WTC11 (cell line): ENCODE measurements at regions not wholly inside any gene's neighbourhood (a gene's known extent, or its start where the extent isn't known, plus 50 kb on each side); places are given as distances from the start of the nearest gene placed in this dataset.

Experiments
- ATAC-seq: fragments of 200-7000 bp; cut with Tn5 transposase; 2 replicates; pipeline ENCODE4 v1.10.0; 2021; ENCODE audit warnings: mild to moderate bottlenecking, moderate library complexity
- CTCF ChIA-PET: fragments of 300-600 bp; sonication (Branson Sonifier 250); formaldehyde crosslinking; loops from one replicate; lab custom pipeline; 2021; ENCODE audit warnings: antibody characterized with exemption; lab: Charles Lee
- POLR2A ChIA-PET: fragments of 350-600 bp; sonication (Branson Sonifier 250); formaldehyde crosslinking; loops from one replicate; lab custom pipeline; 2021; ENCODE audit warnings: antibody characterized with exemption; lab: Charles Lee
- DNase-seq: peaks from one replicate; pipeline ENCODE4 v3.0.0; 2021; ENCODE audit warnings: low spot score
- H3K27ac Mint-ChIP-seq: 2 replicates; pipeline ENCODE4 v1.8.0; 2021; ENCODE audit warnings: mixed read lengths
- H3K27me3 Mint-ChIP-seq: 2 replicates; pipeline ENCODE4 v1.8.0; 2021; ENCODE audit warnings: low read depth, mild to moderate bottlenecking, moderate library complexity, mixed read lengths
- H3K36me3 Mint-ChIP-seq: 2 replicates; pipeline ENCODE4 v1.8.0; 2021; ENCODE audit warnings: mixed read lengths
- H3K4me1 Mint-ChIP-seq: 2 replicates; pipeline ENCODE4 v1.8.0; 2022; ENCODE audit warnings: mixed read lengths
- H3K4me3 Mint-ChIP-seq: 2 replicates; pipeline ENCODE4 v1.8.0; 2021; ENCODE audit warnings: mild to moderate bottlenecking, moderate library complexity, mixed read lengths
- H3K9me3 Mint-ChIP-seq: 2 replicates; pipeline ENCODE4 v1.8.0; 2021; ENCODE audit warnings: mixed read lengths
- CREB1 ChIP-seq: sonication (generic); formaldehyde crosslinking; IDR thresholded peaks from 2 replicates; pipeline ENCODE4 v1.8.0; 2023; ENCODE audit warnings: mild to moderate bottlenecking, missing genetic modification reagents
- ETV6 ChIP-seq: sonication (generic); formaldehyde crosslinking; IDR thresholded peaks from 2 replicates; pipeline ENCODE4 v1.8.1; 2022; ENCODE audit warnings: mild to moderate bottlenecking, missing genetic modification reagents
- GTF2I ChIP-seq: fragments of 250-450 bp; sonication (Bioruptor Pico); conservative IDR thresholded peaks from 2 replicates; pipeline ENCODE4 v1.4.0; 2021; ENCODE audit warnings: mild to moderate bottlenecking
- HMGA2 ChIP-seq: fragments of 250-450 bp; sonication (Bioruptor Pico); IDR thresholded peaks from 2 replicates; pipeline ENCODE4 v1.4.0; 2021; ENCODE audit warnings: mild to moderate bottlenecking, moderate library complexity
- JAZF1 ChIP-seq: fragments of 250-450 bp; sonication (Bioruptor Pico); IDR thresholded peaks from 2 replicates; pipeline ENCODE4 v1.9.0; 2021; ENCODE audit warnings: moderate library complexity, mild to moderate bottlenecking, inconsistent platforms
- NFATC4 ChIP-seq: fragments of 250-450 bp; sonication (Bioruptor Pico); IDR thresholded peaks from 2 replicates; pipeline ENCODE4 v1.9.0; 2021; ENCODE audit warnings: mild to moderate bottlenecking
- NR1H2 ChIP-seq: sonication (generic); formaldehyde crosslinking; IDR thresholded peaks from 2 replicates; pipeline ENCODE4 v1.9.0; 2021; ENCODE audit warnings: mild to moderate bottlenecking, moderate library complexity, missing genetic modification reagents
- NR3C1 ChIP-seq: sonication (generic); formaldehyde crosslinking; conservative IDR thresholded peaks from 2 replicates; pipeline ENCODE4 v1.8.1; 2023; ENCODE audit warnings: low read depth, mild to moderate bottlenecking, missing genetic modification reagents
- RELA ChIP-seq: sonication (generic); formaldehyde crosslinking; IDR thresholded peaks from 2 replicates; pipeline ENCODE4 v1.8.1; 2022; ENCODE audit warnings: missing genetic modification reagents, mild to moderate bottlenecking, borderline replicate concordance
- RORB ChIP-seq: fragments of 250-450 bp; sonication (Bioruptor Pico); IDR thresholded peaks from 2 replicates; pipeline ENCODE4 v1.9.0; 2021; ENCODE audit warnings: mild to moderate bottlenecking
- SP1 ChIP-seq: sonication (generic); formaldehyde crosslinking; conservative IDR thresholded peaks from 2 replicates; pipeline ENCODE4 v1.8.1; 2022; ENCODE audit warnings: missing genetic modification reagents
- TP53 ChIP-seq: sonication (generic); formaldehyde crosslinking; IDR thresholded peaks from 2 replicates; pipeline ENCODE4 v1.8.1; 2023; ENCODE audit warnings: mild to moderate bottlenecking, missing genetic modification reagents
- ZMAT4 ChIP-seq: fragments of 250-450 bp; sonication (Bioruptor Pico); IDR thresholded peaks from 2 replicates; pipeline ENCODE4 v1.9.0; 2021; ENCODE audit warnings: mild to moderate bottlenecking
- ZNF423 ChIP-seq: fragments of 250-450 bp; sonication (Bioruptor Pico); IDR thresholded peaks from 2 replicates; pipeline ENCODE4 v2.1.2; 2022; ENCODE audit warnings: mild to moderate bottlenecking, moderate library complexity
- TF ChIP-seq, protein P1 (sequence below): sonication (generic); formaldehyde crosslinking; IDR thresholded peaks from 2 replicates; pipeline ENCODE4 v1.8.0; 2022; ENCODE audit warnings: mild to moderate bottlenecking, missing genetic modification reagents
- TF ChIP-seq, protein P2 (sequence below): sonication (generic); formaldehyde crosslinking; IDR thresholded peaks from 2 replicates; pipeline ENCODE4 v1.8.1; 2022; ENCODE audit warnings: mild to moderate bottlenecking, moderate library complexity, missing genetic modification reagents
- TF ChIP-seq, protein P3 (sequence below): fragments of 250-450 bp; sonication (Bioruptor Pico); IDR thresholded peaks from 2 replicates; pipeline ENCODE4 v1.9.0; 2021; ENCODE audit warnings: moderate library complexity, mild to moderate bottlenecking, inconsistent platforms, borderline replicate concordance

- CTCF ChIA-PET, result interaction anchor here (0.6 kb wide), 3 partner anchors 11 to 65 kb away, joined by 3 to 7 read pairs (median 3); no protein-coding TSS in a partner anchor
- no peak for DNase-seq
- Mint-ChIP-seq H3K9me3 (peaks cover 8% of the 10 kb centered on the region; the same call in 1 of the 2 replicates), H3K4me1 (no peaks in the 10 kb centered on the region), H3K27ac (no peak overlapping the region), H3K36me3 (no peaks in the 10 kb centered on the region), H3K27me3 (no peaks in the 10 kb centered on the region), H3K4me3 (no peak overlapping the region)
- ATAC-seq, result no peak
- TF ChIP-seq ZNF423, result no peak
- no peak for TF ChIP-seq NR3C1 (CRISPR knock-in tag)
- TF ChIP-seq, protein P1, sequence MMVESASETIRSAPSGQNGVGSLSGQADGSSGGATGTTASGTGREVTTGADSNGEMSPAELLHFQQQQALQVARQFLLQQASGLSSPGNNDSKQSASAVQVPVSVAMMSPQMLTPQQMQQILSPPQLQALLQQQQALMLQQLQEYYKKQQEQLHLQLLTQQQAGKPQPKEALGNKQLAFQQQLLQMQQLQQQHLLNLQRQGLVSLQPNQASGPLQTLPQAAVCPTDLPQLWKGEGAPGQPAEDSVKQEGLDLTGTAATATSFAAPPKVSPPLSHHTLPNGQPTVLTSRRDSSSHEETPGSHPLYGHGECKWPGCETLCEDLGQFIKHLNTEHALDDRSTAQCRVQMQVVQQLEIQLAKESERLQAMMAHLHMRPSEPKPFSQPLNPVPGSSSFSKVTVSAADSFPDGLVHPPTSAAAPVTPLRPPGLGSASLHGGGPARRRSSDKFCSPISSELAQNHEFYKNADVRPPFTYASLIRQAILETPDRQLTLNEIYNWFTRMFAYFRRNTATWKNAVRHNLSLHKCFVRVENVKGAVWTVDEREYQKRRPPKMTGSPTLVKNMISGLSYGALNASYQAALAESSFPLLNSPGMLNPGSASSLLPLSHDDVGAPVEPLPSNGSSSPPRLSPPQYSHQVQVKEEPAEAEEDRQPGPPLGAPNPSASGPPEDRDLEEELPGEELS (CRISPR knock-in tag), result no peak
- TF ChIP-seq NFATC4 (CRISPR knock-in tag), result no peak
- TF ChIP-seq RORB (CRISPR knock-in tag), result no peak
- no peak for TF ChIP-seq HMGA2 (CRISPR knock-in tag)
- TF ChIP-seq, protein P2, sequence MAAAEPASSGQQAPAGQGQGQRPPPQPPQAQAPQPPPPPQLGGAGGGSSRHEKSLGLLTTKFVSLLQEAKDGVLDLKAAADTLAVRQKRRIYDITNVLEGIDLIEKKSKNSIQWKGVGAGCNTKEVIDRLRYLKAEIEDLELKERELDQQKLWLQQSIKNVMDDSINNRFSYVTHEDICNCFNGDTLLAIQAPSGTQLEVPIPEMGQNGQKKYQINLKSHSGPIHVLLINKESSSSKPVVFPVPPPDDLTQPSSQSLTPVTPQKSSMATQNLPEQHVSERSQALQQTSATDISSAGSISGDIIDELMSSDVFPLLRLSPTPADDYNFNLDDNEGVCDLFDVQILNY, result no peak
- TF ChIP-seq SP1 (CRISPR knock-in tag), result no peak
- no peak for TF ChIP-seq JAZF1
- no peak for TF ChIP-seq RELA (CRISPR knock-in tag)
- no peak for TF ChIP-seq GTF2I (CRISPR knock-in tag)
- TF ChIP-seq ETV6 (CRISPR knock-in tag), result no peak
- no peak for TF ChIP-seq ZMAT4 (CRISPR knock-in tag)
- TF ChIP-seq NR1H2 (CRISPR knock-in tag), result no peak
- POLR2A ChIA-PET, result no interaction called here
These were observed 274.7 kb downstream of the MN1 start for GRCh38 chr22:27526901-27527300.

DNA sequence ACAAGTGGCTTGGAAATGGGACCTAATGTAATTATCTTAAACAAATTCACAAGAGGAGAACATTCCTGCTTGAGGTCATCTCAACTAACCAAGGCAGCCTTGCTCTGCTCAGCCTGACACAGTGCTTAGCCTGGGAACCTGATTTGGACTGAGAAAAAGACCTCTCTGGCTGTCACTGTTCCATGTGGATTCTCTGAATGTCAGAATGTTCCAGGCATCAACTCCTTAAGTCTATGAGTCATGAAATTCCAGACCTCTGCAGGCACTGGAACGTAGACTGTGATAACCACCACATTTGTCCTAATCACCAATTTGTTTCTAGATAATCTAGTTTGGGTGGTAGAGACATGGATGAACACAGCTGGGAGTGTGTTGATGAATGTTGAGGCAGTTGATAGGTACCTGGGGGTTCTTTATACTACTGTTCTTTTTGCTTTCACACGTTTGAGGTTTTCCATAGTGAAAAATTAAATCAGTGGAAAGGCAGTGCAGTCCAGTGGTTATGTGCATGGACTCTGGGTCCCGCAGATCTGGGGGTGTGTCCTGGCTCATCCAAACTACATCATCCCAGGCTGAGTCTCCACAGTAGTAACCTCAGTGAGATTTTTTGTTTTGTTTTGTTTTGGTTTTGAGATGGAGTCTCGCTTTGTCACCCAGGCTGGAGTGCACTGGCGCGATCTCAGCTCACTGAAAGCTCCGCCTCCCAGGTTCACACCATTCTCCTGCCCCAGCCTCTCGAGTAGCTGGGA, 269.6 kb downstream of the MN1 start:
- CTCF ChIA-PET, result no interaction called here
- POLR2A ChIA-PET, result no interaction called here
- Mint-ChIP-seq H3K27me3 (no peaks in the 10 kb centered on the region), H3K27ac (no peak overlapping the region), H3K9me3 (peaks cover 8% of the 10 kb centered on the region; the same call in 1 of the 2 replicates), H3K4me1 (peaks cover 8% of the 10 kb centered on the region), H3K36me3 (no peaks in the 10 kb centered on the region), H3K4me3 (no peak overlapping the region)
- ATAC-seq (no peak), DNase-seq (no peak)
- TF ChIP-seq RORB (CRISPR knock-in tag) (no peak), CREB1 (CRISPR knock-in tag) (no peak), JAZF1 (no peak)
- TF ChIP-seq, protein P3, sequence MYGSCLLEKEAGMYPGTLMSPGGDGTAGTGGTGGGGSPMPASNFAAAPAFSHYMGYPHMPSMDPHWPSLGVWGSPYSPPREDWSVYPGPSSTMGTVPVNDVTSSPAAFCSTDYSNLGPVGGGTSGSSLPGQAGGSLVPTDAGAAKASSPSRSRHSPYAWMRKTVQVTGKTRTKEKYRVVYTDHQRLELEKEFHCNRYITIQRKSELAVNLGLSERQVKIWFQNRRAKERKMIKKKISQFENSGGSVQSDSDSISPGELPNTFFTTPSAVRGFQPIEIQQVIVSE, result no peak

GRCh38 chr22:27533105-27533745, 268.3 kb downstream of the MN1 start:
- TF ChIP-seq GTF2I (CRISPR knock-in tag), result 0 out of 2 replicates have a peak, but pooled peaks have one; percentile 24
- no peak for TF ChIP-seq TP53 (CRISPR knock-in tag)

More at GRCh38 chr22:27533105-27533745, 268.3 kb downstream of the MN1 start:
- no peak for ATAC-seq
- POLR2A ChIA-PET, result no interaction called here
- H3K4me1 Mint-ChIP-seq, result peaks cover 16% of the 10 kb centered on the region
- CTCF ChIA-PET, result interaction anchor here (0.6 kb wide), 1 partner anchor 852 kb away, joined by 3 read pairs; no protein-coding TSS in a partner anchor
- DNase-seq, result no peak
- no peak overlapping the region for H3K4me3 Mint-ChIP-seq
- H3K36me3 Mint-ChIP-seq, result no peaks in the 10 kb centered on the region
- peaks cover 8% of the 10 kb centered on the region; the same call in 1 of the 2 replicates for H3K9me3 Mint-ChIP-seq
- H3K27ac Mint-ChIP-seq, result no peak overlapping the region
- no peaks in the 10 kb centered on the region for H3K27me3 Mint-ChIP-seq
